Limb (tissue), 2 donors: ENCODE measurements at regions not wholly inside any gene's neighbourhood (a gene's known extent, or its start where the extent isn't known, plus 50 kb on each side); places are given as distances from the start of the nearest gene placed in this dataset.
"Not testable (repeated sequence)": the region's sequence is repeated elsewhere in the genome, so short reads cannot be mapped to it uniquely, and the experiment has no call there.

ENCODE experiments used
- DNase-seq, 2 donors: peaks; one replicate each; pipeline ENCODE4 v3.0.0-alpha.2; 2016; ENCODE audit errors: extremely low spot score in 2 of 2

GRCh38 chr6:80434691-80435350 is 328.4 kb downstream of the BCKDHB start:
- no peak for DNase-seq

- no peak for DNase-seq
Observed at GRCh38 chr6:80433673-80434025, 327.2 kb downstream of the BCKDHB start.

- DNase-seq: no peak
Observed at GRCh38 chr6:80433010-80433672, 326.7 kb downstream of the BCKDHB start.

DNA sequence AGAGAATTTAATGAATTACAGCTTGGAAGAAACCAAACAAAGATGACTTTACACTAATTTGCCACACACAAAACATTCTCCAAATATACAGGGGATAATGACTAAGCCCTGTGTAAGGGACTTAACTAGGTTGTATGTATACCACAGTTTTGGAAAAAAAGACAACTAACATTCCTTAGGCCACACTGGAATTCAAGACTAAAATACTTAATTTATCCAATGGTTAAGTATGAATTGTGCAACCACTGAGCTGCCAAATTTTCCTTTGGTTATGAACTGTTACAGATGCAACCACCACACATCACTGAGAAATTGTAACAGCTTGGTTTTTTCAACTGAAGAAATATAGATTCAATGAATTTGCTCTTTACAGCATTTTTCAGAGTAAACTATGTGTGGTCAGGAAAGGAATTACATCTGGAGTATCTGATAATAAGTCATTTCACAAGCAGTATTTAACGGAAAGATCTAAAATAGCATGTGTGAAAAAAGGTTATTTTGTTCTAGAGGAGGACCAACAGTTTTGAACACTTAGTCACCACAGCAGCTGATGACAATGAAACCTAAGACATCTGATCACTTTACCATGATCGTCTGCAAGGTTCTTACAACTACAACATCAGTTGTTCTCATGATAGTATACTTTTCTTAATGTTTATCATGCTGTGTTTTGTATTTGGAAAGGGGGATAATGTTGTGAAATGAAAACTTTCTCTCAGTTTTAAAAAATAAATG is 318.8 kb downstream of the BCKDHB start:
- DNase-seq: no peak

GRCh38 chr6:80411486-80411885 is 305.0 kb downstream of the BCKDHB start:
- no peak for DNase-seq

- DNase-seq: not testable (repeated sequence)
Observed at GRCh38 chr6:80407976-80408375, 301.5 kb downstream of the BCKDHB start.

DNA sequence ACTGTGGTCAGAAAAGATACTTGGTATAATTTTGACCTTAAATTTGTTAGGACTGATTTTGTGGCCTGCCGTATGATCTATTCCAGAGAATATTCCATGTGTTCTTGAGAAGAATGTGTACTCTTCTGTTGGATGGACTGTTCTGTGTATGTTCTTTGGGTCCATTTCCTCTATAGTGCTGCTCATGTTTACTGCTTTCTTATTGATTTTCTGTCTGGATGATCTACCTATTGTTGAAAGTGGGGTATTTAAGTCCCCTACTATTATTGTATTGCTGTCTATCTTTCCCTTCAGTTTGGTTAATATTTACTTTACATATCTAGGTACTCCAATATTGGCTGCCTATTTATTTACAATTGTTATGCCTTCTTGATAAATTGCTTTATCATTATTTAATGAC is 298.4 kb downstream of the BCKDHB start:
- no peak for DNase-seq

GRCh38 chr6:80403365-80403764 is 296.9 kb downstream of the BCKDHB start:
- DNase-seq: no peak

DNA sequence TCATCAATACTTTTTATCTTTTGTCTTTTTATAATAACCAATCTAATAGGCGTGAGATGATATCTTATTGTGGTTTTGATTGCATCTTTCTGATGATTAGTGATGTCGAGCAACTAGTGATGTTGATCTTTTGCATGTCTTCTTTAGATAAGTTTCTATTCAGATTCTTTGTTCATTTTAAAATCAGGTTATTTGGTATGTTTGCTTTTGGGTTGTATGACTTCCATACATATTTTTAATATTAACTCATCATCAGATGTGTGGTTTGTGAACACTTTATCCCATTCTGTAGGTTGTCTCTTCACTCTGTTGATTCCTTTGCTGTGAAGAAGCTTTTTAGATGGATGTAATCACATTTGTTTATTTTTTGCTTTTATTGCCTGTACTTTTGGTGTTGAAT is 295.8 kb downstream of the BCKDHB start:
- DNase-seq: no peak
